ENCODE measurements at regions not wholly inside any gene's neighbourhood (a gene's known extent, or its start where the extent isn't known, plus 50 kb on each side); places are given as distances from the start of the nearest gene placed in this dataset.
A peak's percentile ranks its signal among the peaks of the same experiment; 100 is the strongest.
"Not testable (repeated sequence)": the region's sequence is repeated elsewhere in the genome, so short reads cannot be mapped to it uniquely, and the experiment has no call there.

DNA sequence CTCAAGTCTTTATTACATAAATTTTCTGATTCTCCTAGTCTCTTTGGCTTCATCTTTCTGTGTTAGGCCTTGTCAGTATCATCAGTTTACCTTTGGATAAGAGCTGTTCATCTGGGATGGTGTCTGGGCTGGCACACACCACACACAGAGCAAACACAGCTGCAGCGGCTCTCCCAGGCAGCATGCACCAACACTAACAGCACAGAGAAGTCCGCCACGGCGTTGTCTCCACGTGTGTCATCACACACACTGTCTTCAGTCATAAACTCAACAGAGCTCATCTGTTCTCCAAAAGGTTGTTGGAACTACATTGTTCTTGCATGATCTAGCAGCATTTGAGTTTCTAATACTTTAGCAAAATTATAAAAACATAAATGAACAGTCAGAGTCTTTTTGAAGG lies 851.9 kb upstream of the FRG1 start:
- no peak for DNase-seq (ENCODE audit: low spot score)

DNA sequence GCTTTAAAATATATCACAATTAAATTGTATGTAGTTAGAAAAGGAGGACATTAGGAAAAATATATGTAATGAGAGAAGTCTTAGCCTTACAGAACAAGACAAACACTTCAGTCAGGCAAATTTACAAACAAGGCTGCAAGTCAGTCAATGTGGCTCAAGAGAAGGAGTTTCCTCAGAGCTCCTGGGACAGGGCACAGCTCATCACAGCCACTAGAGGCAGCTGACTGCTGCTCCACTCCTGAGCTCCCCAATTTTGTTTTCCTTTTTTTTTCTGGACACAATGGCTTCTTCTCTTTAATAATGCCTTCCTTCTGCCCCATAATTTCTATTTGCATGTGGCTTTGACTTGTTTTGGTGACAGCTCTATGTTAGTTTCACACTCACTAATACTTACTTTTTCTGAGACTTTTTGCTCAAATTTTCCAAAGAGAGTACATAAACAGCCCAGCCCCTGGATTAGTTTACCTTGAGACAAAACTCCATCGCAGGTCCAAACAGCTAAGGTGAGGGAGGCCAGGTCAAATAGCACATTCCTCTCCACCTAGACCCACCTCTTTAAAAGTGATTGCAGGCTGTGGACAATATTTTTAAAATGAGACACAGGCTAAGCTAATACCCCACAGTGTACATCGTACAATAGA lies 850.4 kb upstream of the FRG1 start:
- DNase-seq (ENCODE audit: low spot score): peak; percentile 34

DNA sequence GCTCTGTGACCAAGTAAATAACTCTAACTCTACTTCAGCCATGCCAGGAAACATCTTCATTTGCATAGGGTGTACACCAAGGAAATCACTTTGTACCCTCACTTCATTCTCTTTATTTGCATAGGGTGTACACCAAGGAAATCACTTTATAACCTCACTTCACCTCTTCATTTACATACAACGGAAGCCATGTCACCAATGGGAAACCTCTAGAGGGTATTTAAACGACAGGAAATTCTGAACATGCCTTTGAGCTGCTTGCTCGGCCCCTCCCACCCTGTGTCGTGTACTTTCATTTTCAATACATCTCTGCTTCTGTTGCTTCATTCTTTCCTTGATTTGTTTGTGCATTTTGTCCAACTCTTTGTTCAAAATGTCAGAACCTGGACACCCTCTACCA lies 848.1 kb upstream of the FRG1 start:
- peak; percentile 80 for DNase-seq (ENCODE audit: low spot score)

DNA sequence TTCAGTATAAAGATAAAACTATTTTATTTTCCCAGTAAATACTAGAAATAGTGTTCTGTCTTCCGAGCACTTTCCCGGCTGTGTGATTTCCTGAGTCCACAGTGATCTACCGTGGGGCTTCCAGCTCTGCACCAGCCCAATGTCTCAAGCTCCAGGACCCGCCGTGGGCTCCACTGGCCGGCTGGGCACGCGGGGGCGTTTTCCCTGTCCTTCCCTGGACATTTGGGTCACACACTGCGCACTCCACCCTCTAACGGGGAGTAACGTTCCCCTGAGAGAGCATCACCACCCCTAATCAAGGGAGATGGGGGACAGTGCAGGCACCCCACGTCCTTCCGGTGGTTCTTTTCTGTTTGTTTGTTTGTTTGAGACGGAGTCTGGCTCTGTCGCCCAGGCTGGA lies 844.6 kb upstream of the FRG1 start:
- no peak for DNase-seq (ENCODE audit: low spot score)

DNA sequence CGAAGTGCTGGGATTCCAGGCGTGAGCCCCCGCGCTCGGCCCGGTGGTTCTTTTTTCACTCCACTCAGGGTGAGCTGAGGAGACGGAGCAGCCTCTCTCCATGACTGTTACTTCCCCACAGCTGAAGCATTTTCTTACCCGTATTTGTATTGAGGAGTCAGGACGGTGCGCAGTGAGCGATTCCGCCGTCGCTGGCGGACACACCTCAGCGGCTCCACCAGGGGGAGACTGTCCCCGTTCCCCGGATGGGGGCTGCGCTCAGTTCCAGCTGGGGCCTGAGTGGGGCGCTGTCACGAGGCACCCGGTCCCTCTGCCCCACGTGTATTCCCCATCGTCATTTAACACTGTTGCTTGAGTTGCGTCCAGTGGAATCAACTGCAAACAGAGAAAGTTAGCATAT lies 844.0 kb upstream of the FRG1 start:
- DNase-seq (ENCODE audit: low spot score): no peak

DNA sequence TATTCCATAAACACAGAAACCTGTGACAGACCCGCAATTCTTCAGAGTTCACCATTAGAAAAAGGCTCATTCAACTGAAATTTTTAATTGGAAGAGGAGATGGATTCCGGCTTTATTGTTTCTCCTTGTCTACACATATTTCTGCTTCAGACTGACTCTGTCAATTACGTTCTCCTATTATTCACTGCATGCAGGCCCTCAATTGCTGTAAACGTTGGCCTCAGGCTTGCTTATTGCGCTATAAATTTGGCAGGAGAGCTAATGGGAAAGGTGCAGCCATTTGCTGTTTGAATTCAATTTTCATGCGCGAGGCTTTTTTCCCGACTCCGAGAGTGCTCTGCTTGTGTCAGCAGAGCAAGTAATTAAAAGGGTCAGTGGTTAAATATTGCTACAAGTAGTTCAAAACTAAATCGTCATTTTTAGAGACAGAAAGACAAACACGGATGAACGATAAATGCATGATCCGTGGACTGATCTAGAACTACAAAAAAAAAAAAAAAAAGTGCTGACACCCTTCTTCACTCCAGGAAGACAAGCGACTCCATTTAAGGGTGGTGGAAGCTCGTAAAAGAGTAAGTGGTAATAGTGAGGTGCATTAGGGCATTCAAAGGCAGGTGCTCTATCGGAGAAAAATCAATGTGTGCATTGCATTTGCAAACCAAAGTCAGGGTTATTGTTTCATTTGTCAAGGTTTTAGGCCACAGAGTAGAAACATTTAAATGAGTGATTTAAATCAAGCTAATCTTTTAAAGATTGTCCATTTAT lies 841.6 kb upstream of the FRG1 start:
- no peak for DNase-seq (ENCODE audit: low spot score)

DNA sequence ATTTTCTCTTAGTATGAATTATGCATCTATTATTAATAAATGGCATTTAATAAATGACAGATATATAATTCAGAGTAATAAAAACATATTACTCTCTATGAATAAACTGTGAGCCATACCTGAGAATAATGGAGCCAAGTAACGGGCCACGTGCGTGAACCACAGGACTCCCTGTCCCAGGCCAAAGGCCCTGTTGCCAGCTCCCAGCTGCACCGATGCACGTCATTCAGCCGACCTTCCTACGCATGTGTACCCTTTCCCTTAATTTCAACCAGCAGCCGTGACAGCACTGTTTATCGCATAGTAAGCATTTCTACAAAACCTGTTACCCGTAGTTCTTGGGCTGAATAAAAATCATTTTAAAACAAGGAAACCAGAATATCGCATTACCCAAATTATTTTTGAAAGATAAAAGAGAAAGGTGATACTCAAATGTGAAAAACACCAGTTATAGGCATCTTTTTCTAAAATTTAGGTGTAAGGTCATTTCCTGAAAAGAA lies 827.2 kb upstream of the FRG1 start:
- DNase-seq (ENCODE audit: low spot score): no peak

DNA sequence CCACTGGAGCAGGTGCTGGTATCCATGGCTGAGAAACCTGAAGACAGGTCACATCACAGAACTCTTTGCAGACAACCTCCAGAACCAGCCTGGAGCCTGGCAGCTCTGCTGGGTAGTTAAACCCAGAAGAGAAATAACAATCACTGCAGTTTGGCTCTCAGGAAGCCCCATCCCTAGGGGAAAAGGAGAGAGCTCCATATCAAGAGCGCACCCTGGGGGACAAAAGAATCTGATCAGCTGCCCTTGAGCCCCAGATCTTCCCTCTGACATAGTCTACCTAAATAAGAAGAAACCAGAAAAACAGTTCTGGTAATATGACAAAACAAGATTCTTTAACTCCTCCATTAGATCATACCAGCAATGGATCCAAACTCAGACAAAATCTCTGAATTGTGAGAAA lies 823.2 kb upstream of the FRG1 start:
- DNase-seq (ENCODE audit: low spot score): no peak

DNA sequence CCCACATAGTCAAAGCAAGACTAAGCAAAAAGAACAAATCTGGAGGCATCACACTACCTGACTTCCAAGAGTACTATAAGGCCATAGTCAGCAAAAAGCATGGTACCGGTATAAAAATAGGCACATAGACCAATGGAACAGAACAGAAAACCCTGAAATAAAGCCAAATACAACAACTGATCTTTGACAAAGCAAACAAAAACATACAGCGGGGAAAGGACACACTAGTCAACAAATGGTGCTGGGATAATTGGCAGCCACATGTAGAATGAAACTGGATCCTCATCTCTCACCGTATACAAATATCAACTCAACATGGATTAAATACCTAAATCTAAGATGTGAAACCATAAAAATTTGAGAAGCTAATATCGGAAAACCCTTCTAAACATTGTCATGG lies 819.3 kb upstream of the FRG1 start:
- no peak for DNase-seq (ENCODE audit: low spot score)

DNA sequence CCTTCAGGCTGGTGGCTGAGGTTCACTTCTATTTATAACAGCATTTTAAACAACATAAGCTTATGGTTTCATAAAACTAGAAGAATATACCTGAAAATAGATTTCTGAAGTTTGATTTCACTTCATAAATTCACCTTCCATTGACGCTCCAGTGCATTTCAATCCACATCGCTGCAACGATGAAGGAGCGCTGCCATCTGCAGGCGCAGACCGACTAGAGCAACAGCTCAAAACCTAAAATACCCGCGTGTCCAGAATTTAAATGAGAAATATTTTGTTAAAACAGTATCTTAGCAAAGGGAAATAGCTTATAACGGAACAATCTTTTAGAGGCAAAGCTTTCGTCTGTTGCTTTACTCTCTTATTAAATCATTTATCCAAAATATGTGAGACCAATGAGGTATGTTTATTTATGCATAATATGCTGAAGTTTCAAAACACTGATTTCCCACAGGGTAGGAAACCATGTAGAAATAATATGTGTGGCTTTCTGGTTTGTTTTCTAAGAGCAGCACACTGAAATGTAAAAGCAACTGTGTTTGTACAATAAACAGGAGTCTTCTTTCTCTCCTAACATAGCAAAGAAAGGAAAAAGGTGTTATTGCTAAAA lies 816.4 kb upstream of the FRG1 start:
- peak; percentile 35 for DNase-seq (ENCODE audit: low spot score)

DNA sequence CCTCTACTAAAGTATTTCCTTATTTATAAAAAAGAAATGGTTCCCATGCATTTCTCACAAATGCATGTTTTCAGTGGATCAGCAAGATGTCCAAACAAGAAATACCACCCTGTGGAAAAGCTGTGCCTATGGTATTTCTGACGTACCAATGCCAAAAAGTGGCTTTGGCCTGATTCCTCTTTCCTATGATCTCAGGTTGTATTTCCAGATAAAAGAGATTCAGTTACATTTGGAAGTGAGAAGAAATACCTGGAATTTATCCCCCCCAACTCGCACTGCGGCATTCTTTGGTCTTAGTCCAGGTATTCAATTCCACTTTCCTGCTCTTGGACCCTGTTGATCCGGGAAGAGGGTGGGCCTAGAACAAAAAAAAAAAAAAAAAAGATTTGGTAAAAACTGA lies 815.9 kb upstream of the FRG1 start:
- DNase-seq (ENCODE audit: low spot score): no peak

DNA sequence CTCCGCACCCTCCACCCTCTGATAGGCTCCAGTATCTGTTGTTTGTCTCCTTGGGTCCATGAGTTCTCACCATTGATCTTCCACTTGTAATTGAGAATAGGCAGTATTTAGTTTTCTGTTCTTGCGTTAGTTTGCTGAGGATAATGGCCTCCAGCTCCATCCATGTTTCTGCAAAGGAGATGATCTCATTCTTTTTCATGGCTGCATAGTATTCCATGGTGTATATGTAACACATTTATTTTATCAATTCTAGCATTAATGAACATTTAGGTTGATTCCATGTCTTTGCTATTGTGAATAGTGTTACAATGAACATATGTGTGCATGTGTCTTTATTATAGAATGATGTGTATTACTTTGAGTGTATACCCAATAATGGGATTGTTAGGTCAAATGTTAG lies 814.6 kb upstream of the FRG1 start:
- DNase-seq (ENCODE audit: low spot score): no peak

DNA sequence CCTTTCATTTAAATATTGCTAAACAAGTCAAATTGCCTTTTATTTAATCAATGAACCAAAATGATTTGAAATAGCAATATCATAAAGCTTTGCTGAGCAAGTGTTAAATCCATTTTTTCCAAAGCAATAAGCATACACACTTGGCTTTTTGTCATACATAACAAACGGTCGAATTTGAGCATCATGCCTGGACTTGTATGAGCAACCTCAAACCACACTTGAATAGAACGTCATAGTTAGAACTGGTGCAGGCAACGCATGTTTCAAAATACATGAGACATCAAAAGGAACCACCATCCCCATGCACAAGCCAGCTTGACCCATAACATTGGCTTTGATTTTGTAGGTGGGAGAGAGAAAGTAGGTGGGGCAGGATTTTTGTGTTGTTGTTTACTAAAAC lies 812.3 kb upstream of the FRG1 start:
- DNase-seq (ENCODE audit: low spot score): no peak

DNA sequence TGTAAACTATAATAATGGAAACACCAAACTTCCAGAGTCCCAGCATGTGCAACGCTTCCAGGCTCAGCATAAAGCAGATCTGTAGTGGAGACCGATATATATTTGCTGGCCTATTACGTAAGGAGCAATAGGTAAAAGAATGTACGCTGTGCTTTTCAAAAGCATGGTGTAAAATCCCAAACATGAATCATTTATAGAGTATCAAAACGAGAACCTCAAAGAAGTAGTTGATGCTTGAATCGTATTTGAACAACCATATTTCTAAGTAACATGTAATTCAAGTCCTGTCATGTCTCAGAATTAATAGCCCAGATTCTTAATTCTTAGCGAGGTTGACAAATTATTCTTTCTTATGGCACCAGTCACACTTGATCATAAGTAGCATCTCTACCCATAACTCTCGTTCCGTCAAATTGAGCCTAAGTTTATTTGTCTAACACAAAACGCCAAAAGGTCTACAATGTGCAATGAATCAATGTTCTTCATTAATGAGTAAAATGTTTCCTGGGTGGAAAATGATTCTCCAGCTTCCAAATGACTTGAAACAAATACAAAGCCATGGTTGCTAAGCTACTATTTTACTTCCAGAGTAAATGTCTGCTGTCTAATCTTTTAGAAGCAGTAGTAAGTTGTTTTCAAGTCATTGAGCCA lies 811.5 kb upstream of the FRG1 start:
- DNase-seq (ENCODE audit: low spot score): no peak

DNA sequence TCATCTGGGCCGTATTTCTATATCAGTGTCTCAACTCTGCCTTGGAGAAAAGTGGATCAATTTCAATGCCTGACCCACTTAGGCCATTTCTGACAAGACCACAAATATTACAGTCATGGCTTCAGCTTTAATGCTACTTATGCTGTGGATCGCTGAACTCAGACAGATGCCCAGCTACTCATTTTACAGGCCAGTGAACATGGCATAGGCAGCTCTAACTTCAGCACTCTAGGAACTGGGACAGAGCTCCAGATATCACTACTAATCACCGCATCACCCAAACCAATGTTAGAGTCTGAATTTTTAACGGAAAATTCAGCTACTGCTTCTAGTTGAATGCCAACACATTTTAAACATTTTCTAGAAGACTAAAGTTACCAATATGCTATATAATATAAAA lies 809.6 kb upstream of the FRG1 start:
- no peak for DNase-seq (ENCODE audit: low spot score)

DNA sequence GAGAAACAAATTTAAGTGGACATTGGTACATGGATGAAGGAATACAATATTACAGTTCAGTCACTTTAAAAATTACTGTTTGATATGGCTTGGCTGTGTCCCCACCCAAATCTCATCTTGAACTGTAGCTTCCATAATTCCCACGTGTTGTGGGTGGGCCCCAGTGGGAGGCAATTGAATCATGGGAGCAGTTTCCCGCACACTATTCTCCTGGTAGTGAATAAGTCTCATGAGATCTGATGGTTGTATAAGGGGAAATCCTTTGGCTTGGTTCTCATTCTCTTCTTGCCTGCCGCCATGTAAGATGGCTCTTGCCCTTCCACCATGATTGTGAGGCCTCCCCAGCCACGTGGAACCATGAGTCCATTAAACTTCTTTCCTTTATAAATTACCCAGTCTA lies 804.2 kb upstream of the FRG1 start:
- DNase-seq (ENCODE audit: low spot score): no peak

DNA sequence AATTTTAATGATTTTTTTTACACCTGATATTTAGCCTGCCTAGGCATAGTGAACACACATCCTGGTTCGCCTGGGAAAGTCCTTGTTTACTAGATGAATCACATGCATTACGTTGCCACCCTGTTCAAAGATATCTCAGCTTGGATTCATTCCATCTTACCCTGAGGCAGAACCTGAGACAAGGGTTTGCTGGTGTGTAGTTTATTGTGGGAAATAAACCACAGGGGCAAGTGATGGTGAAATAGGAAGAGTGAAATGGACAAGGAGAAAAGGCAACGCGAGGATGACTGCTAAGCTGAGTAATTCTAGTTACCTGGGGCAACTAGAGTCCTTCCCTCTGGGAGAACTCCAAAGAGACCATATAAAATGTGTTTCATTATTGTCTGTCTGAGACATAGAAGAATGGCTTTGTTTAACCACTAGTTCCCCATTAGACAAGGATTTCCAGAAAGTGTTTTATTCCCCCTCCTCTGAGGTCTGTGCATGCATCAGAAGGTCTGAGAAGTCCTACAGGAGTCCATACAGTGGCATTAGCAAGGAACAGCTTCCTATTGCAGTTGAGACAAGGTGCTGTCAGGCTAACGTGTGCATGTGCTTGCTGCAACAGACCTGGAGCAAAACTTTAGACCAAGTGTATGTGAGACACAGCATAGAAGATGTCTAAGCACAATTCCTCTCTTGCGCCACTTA lies 797.3 kb upstream of the FRG1 start:
- DNase-seq (ENCODE audit: low spot score): peak; percentile 94

DNA sequence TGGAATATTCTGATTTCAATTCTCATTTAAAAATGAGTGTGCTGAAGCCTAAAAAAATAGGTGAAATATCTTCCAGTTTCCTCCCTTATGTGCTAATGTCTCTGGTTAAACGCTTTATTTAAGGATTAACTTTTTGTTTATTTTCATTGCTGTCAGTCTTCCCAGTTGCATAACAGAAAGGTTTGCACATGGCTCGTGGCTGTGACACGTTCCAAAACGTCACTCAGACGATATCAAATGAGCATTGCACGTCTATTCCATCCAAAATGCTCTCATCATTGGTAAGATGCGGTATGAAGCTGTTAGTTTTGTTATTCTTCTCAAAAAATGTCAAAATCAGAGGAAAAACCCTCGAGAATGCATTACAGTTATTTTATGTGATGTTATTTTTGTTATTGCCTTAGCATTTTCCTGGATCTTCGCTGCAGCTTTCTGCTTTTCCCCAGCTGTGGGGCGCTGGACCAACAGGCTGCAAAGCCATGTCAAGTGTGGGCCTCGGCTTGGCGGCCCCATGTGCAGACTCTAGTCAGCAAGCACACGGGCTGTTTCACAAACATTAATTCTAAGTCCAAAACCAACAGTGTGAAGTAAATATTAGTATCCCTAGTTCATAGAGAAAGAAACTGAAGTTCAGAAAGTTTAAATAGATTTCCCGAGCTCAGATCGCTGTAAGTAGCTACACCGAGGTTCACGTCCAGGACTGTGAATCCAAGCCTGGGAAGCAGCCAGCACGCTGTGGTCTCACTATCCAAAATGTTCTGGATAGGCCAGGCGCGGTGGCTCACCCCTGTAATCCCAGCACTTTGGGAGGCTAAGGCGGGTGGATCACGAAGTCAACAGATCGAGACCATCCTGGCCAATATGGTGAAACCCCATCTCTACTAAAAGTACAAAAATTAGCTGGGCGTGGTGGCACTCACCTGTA lies 793.4 kb upstream of the FRG1 start:
- no peak for DNase-seq (ENCODE audit: low spot score)

DNA sequence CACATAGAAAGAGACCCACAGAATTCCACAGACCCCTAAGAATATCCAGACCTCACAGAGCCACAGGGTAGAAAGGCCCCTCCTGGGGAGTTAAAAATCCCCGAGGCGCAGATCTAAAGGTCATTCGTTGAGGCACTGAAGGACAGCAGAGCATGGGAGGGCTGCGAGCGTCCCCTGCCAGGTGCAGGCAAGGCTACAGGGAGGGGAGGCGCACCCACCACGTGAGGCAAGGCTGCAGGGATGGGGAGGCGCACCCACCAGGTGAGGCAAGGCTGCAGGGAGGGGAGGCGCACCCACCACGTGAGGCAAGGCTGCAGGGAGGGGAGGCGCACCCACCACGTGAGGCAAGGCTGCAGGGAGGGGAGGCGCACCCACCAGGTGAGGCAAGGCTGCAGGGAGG lies 785.6 kb upstream of the FRG1 start:
- not testable (repeated sequence) for DNase-seq (ENCODE audit: low spot score)

DNA sequence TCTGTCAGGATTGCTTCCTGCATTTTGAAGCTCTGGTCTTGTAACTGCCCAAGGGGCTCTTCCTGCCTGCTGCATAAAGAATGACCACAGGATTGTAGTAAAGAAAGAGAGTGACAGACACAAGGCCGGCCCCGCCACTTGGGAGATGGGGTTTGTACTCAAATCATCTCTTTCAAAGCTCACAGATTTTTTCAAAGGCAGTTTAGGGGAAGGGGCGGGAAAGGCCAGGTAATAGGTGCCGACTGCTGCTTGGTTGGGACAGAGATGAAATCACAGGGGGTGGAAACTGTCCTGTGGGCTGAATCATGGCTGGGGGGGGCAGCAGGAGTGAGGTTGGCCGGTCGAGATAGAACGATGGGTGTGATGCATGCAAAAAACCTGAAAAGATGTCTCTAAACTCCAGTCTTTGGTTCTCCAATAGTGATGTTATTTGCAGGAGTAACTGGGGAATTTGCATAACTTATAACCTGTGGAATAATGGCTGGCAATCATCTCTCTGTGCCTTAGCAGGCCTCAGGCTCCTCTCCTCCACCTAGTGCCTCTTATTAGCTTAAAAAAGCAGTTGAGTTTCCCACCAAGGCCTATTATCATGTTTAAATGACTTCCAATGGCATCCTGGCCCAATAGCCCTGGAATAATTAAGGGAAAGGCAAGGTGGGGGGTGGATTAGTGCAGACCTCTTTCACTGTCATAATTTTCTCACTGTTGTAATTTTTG lies 778.4 kb upstream of the FRG1 start:
- no peak for DNase-seq (ENCODE audit: low spot score)

Data from A172 (cell line).